Endothelial cell of umbilical vein (primary cell): ENCODE measurements at regions not wholly inside any gene's neighbourhood (a gene's known extent, or its start where the extent isn't known, plus 50 kb on each side); places are given as distances from the start of the nearest gene placed in this dataset.

Experiments used
- BruUV-seq: library from RNA; stranded (reverse); fragments of 400-500 nt; replicated peaks from 2 replicates; lab custom pipeline; 2021; lab: Mats Ljungman, UMichigan
- CTCF ChIA-PET: fragments of 300-600, 350-600 bp; sonication (Branson Sonifier 250); formaldehyde crosslinking; loops from one replicate; lab custom pipeline; 2021; ENCODE audit warnings: antibody characterized with exemption, inconsistent platforms; lab: Charles Lee
- POLR2A ChIA-PET: fragments of 300-600, 350-600 bp; sonication (Branson Sonifier 250); formaldehyde crosslinking; loops from one replicate; lab custom pipeline; 2021; ENCODE audit warnings: antibody characterized with exemption, inconsistent platforms; lab: Charles Lee
- DNase-seq: peaks from one replicate; pipeline ENCODE4 v3.0.0-alpha.2; 2011; ENCODE audit warnings: low read depth, low spot score
- FAIRE-seq: peaks from 2 replicates; lab custom pipeline; 2011; peaks lifted over from hg19 to GRCh38; lab: Jason Lieb, UNC
- H2AFZ ChIP-seq: 2 replicates; pipeline ENCODE4 v1.6.0; 2012; ENCODE audit warnings: low read depth, low read length, control low read depth, inconsistent platforms
- H3K27ac ChIP-seq: 2 replicates; pipeline ENCODE4 v1.5.1; 2011; ENCODE audit warnings: low read depth, mild to moderate bottlenecking, control low read depth, low read length, moderate library complexity; ENCODE audit not compliant: insufficient read depth
- H3K27me3 ChIP-seq, 2 experiments: 2 replicates each; pipeline versions ENCODE4 v1.6.0 to v1.6.1; 2011; ENCODE audit warnings: low read length in 2 of 2, mixed read lengths in 1 of 2; ENCODE audit not compliant: control insufficient read depth in 2 of 2, insufficient read depth in 2 of 2
- H3K36me3 ChIP-seq, 2 experiments: 2 replicates in 1 of 2; 3 replicates in 1 of 2; pipeline ENCODE4 v1.5.1; 2011; ENCODE audit warnings: low read length in 2 of 2, mild to moderate bottlenecking in 1 of 2, moderate library complexity in 1 of 2; ENCODE audit not compliant: control insufficient read depth in 2 of 2, insufficient read depth in 2 of 2; ENCODE audit errors: extremely low read depth in 1 of 2
- H3K4me1 ChIP-seq: 3 replicates; pipeline ENCODE4 v1.5.1; 2011; ENCODE audit warnings: mild to moderate bottlenecking, low read length; ENCODE audit not compliant: control insufficient read depth, insufficient read depth; ENCODE audit errors: extremely low read depth
- H3K4me2 ChIP-seq: 2 replicates; pipeline ENCODE4 v1.6.1; 2011; ENCODE audit warnings: low read length, control low read depth, mixed read lengths; ENCODE audit not compliant: insufficient read depth
- H3K4me3 ChIP-seq, 3 experiments: fragments of 200-600 bp in 1 of 3; sonication (generic), shearing (Covaris generic) in 1 of 3; replicated peaks in 1 of 3; 2 replicates each; pipeline ENCODE4 v1.5.1; 2011 to 2016; ENCODE audit warnings: control low read depth in 3 of 3, low read length in 3 of 3, mild to moderate bottlenecking in 2 of 3, inconsistent platforms in 1 of 3, low read depth in 1 of 3, moderate library complexity in 1 of 3; ENCODE audit not compliant: insufficient read depth in 1 of 3
- H3K79me2 ChIP-seq: 2 replicates; pipeline ENCODE4 v1.6.0; 2012; ENCODE audit warnings: low read length, inconsistent platforms; ENCODE audit not compliant: control insufficient read depth, insufficient read depth
- H3K9ac ChIP-seq: replicated peaks from 2 replicates; pipeline ENCODE3; 2011; ENCODE audit warnings: low read length, control low read depth; ENCODE audit not compliant: insufficient read depth; ENCODE audit errors: extremely low read depth
- H3K9me1 ChIP-seq: replicated peaks from 3 replicates; pipeline ENCODE4 v1.6.0; 2011; ENCODE audit warnings: mild to moderate bottlenecking, low read length; ENCODE audit not compliant: control insufficient read depth, insufficient read depth; ENCODE audit errors: extremely low read depth
- H3K9me3 ChIP-seq: replicated peaks from 2 replicates; pipeline ENCODE4 v1.5.1; 2012; ENCODE audit warnings: low read length, inconsistent platforms; ENCODE audit not compliant: control insufficient read depth, insufficient read depth
- H4K20me1 ChIP-seq: replicated peaks from 2 replicates; pipeline ENCODE3; 2011; ENCODE audit warnings: mild to moderate bottlenecking, low read length; ENCODE audit not compliant: control insufficient read depth, insufficient read depth; ENCODE audit errors: extremely low read depth
- EZH2 ChIP-seq: IDR thresholded peaks from 2 replicates; pipeline ENCODE4 v1.6.1; 2012; ENCODE audit warnings: borderline replicate concordance, low read depth, mild to moderate bottlenecking, moderate library complexity, low read length, inconsistent platforms; ENCODE audit not compliant: severe bottlenecking
- FOS ChIP-seq: IDR thresholded peaks from 2 replicates; pipeline ENCODE4 v1.6.1; 2011; ENCODE audit warnings: mild to moderate bottlenecking, low read length, moderate library complexity, borderline replicate concordance; ENCODE audit not compliant: insufficient read depth
- GATA2 ChIP-seq: IDR thresholded peaks from 2 replicates; pipeline ENCODE4 v1.7.0; 2011; ENCODE audit warnings: low read depth, mild to moderate bottlenecking, moderate library complexity, mixed read lengths, low read length; ENCODE audit not compliant: insufficient read length, insufficient read depth
- JUN ChIP-seq: IDR thresholded peaks from 2 replicates; pipeline ENCODE4 v1.6.1; 2011; ENCODE audit warnings: borderline replicate concordance, low read depth; ENCODE audit not compliant: insufficient read length, insufficient read depth
- POLR2A ChIP-seq: IDR thresholded peaks from 2 replicates; pipeline ENCODE4 v1.6.1; 2012; ENCODE audit warnings: low read depth, mild to moderate bottlenecking, control low read depth, low read length
- dilution Hi-C: fragments of 300-500 bp; cut with MboI; formaldehyde crosslinking; loops from one replicate; pipeline ENCODE4 v1.15.0; 2019; ENCODE audit warnings: low sequenced_read_pairs; ENCODE audit not compliant: extremely low pct_ligation_motif_present
- intact Hi-C: fragments of 100-400 bp; cut with micrococcal nuclease; formaldehyde crosslinking; loops from one replicate; pipeline ENCODE4 v1.10.0; 2022
- TF ChIP-seq, protein P1 (sequence below), 2 donors: IDR thresholded peaks; 1 replicate in 1 of 2; 2 replicates in 1 of 2; pipeline ENCODE4 v1.5.1; 2011; ENCODE audit warnings: low read length in 2 of 2, mild to moderate bottlenecking in 2 of 2, moderate library complexity in 2 of 2, control low read depth in 1 of 2, inconsistent platforms in 1 of 2, low read depth in 1 of 2; ENCODE audit not compliant: insufficient read depth in 1 of 2; ENCODE audit errors: extremely low read depth in 1 of 2

GRCh38 chr7:19482628-19483027, 226.2 kb downstream of the POLR1F start:
- CTCF ChIA-PET, result interaction anchor here (1.2 kb wide), 1 partner anchor 9 kb away, joined by 9 read pairs; no protein-coding TSS in a partner anchor

DNA sequence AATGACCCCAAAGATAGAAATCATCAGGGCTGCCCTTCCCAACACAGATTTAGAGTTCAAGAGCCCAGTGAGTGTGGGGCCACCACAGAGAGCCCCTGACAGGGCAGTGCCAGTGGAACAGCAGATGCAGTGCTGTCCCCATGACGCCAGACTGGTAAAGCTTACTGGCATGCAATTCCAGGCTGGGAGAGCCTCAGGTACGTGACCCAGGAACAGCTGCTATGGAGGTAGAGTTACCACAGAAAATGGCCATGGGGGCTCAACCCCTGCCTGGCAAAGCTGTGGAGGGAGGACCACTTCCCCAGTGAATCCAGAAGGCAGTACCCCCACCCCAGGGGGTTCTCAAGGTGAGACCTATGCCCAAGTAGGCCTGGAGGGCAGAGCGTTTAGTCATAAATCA, 228.5 kb downstream of the POLR1F start:
- H3K4me3 ChIP-seq, result no peak overlapping the region
- dilution Hi-C loops (no loop called here), intact Hi-C loops (no loop called here)
- no peak overlapping the region for H3K9ac ChIP-seq
- H3K79me2 ChIP-seq, result no peaks in the 10 kb centered on the region
- BruUV-seq, result no TSS peak
- POLR2A ChIA-PET, result no interaction called here
- DNase-seq (no peak), FAIRE-seq (no peak)
- CTCF ChIA-PET, result interaction anchor here (1.1 kb wide), 1 partner anchor 11 kb away, joined by 4 read pairs; no protein-coding TSS in a partner anchor
- no peaks in the 10 kb centered on the region for H3K9me3 ChIP-seq
- no peaks in the 10 kb centered on the region for H3K4me1 ChIP-seq
- H3K27me3 ChIP-seq, result no peaks in the 10 kb centered on the region
- H3K4me2 ChIP-seq, result no peak overlapping the region
- H3K36me3 ChIP-seq, result no peaks in the 10 kb centered on the region
- H3K27ac ChIP-seq, result no peak overlapping the region
- no peaks in the 10 kb centered on the region for H3K9me1 ChIP-seq
- H2AFZ ChIP-seq, result no peak overlapping the region
- no peak for TF ChIP-seq EZH2
- TF ChIP-seq JUN, result no peak
- no peaks in the 10 kb centered on the region for H4K20me1 ChIP-seq

More at GRCh38 chr7:19482628-19483027, 226.2 kb downstream of the POLR1F start:
- no peak overlapping the region for H3K9ac ChIP-seq
- FAIRE-seq (no peak), DNase-seq (no peak)
- H3K4me3 ChIP-seq, result no peak overlapping the region
- intact Hi-C loops (no loop called here), dilution Hi-C loops (no loop called here)
- TF ChIP-seq POLR2A (no peak), GATA2 (no peak), JUN (no peak), EZH2 (no peak), FOS (no peak)
- TF ChIP-seq, protein P1, sequence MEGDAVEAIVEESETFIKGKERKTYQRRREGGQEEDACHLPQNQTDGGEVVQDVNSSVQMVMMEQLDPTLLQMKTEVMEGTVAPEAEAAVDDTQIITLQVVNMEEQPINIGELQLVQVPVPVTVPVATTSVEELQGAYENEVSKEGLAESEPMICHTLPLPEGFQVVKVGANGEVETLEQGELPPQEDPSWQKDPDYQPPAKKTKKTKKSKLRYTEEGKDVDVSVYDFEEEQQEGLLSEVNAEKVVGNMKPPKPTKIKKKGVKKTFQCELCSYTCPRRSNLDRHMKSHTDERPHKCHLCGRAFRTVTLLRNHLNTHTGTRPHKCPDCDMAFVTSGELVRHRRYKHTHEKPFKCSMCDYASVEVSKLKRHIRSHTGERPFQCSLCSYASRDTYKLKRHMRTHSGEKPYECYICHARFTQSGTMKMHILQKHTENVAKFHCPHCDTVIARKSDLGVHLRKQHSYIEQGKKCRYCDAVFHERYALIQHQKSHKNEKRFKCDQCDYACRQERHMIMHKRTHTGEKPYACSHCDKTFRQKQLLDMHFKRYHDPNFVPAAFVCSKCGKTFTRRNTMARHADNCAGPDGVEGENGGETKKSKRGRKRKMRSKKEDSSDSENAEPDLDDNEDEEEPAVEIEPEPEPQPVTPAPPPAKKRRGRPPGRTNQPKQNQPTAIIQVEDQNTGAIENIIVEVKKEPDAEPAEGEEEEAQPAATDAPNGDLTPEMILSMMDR (IDR thresholded peaks at IDR 0.05; ENCODE audit: extremely low read depth in 1 of 2, insufficient read depth in 1 of 2, low read depth in 1 of 2, low read length in 2 of 2), result no peak
- no peaks in the 10 kb centered on the region for H3K4me1 ChIP-seq
- no peak overlapping the region for H2AFZ ChIP-seq
- H3K79me2 ChIP-seq, result no peaks in the 10 kb centered on the region
- H3K27me3 ChIP-seq, result no peaks in the 10 kb centered on the region
- no peaks in the 10 kb centered on the region for H3K9me3 ChIP-seq
- no peaks in the 10 kb centered on the region for H3K36me3 ChIP-seq
- H4K20me1 ChIP-seq, result no peaks in the 10 kb centered on the region
- no TSS peak for BruUV-seq
- no peaks in the 10 kb centered on the region for H3K9me1 ChIP-seq
- no peak overlapping the region for H3K4me2 ChIP-seq
- POLR2A ChIA-PET, result no interaction called here
- no peak overlapping the region for H3K27ac ChIP-seq
